GM23248 (cell line): ENCODE measurements at regions not wholly inside any gene's neighbourhood (a gene's known extent, or its start where the extent isn't known, plus 50 kb on each side); places are given as distances from the start of the nearest gene placed in this dataset.

Experiments used
- DNase-seq: peaks from one replicate; pipeline ENCODE4 v3.0.0-alpha.2; 2015
- H2AFZ ChIP-seq: fragments of 200-600 bp; sonication (generic); 2 replicates; pipeline ENCODE4 v1.6.1; 2016; ENCODE audit warnings: antibody characterized with exemption
- H3F3A ChIP-seq: fragments of 200-600 bp; sonication (generic); 2 replicates; pipeline ENCODE4 v1.6.1; 2016; ENCODE audit warnings: mild to moderate bottlenecking, antibody characterized with exemption, mixed run types; ENCODE audit not compliant: insufficient read depth
- H3K27ac ChIP-seq: fragments of 200-600 bp; sonication (generic); 2 replicates; pipeline ENCODE4 v1.5.1; 2016; ENCODE audit warnings: mild to moderate bottlenecking
- H3K27me3 ChIP-seq: fragments of 200-600 bp; sonication (generic); replicated peaks from 2 replicates; pipeline ENCODE4 v1.6.1; 2016; ENCODE audit warnings: mild to moderate bottlenecking; ENCODE audit not compliant: insufficient read depth
- H3K36me3 ChIP-seq: fragments of 200-600 bp; sonication (generic); 2 replicates; pipeline ENCODE4 v1.6.1; 2016; ENCODE audit warnings: low read depth, mild to moderate bottlenecking
- H3K4me1 ChIP-seq: fragments of 200-600 bp; sonication (generic); 2 replicates; pipeline ENCODE4 v1.6.1; 2016; ENCODE audit warnings: mild to moderate bottlenecking; ENCODE audit not compliant: insufficient read depth
- H3K4me2 ChIP-seq: fragments of 200-600 bp; sonication (generic); one replicate; pipeline ENCODE4 v1.6.1; 2016; ENCODE audit warnings: mild to moderate bottlenecking; ENCODE audit not compliant: unreplicated experiment
- H3K4me3 ChIP-seq: fragments of 200-600 bp; sonication (generic); 2 replicates; pipeline ENCODE4 v1.5.1; 2016; ENCODE audit warnings: mild to moderate bottlenecking
- H3K79me2 ChIP-seq: fragments of 200-600 bp; sonication (generic); 2 replicates; pipeline ENCODE4 v1.6.1; 2016; ENCODE audit warnings: mild to moderate bottlenecking; ENCODE audit not compliant: insufficient read depth
- H3K9ac ChIP-seq: fragments of 200-600 bp; sonication (generic); 2 replicates; pipeline ENCODE4 v1.6.1; 2016; ENCODE audit warnings: mild to moderate bottlenecking
- H3K9me2 ChIP-seq: fragments of 200-600 bp; sonication (generic); 2 replicates; pipeline ENCODE4 v1.6.1; 2016; ENCODE audit warnings: mixed run types, mild to moderate bottlenecking, moderate library complexity; ENCODE audit not compliant: insufficient read depth
- H3K9me3 ChIP-seq: fragments of 200-600 bp; sonication (generic); one replicate; pipeline ENCODE4 v1.6.1; 2017; ENCODE audit warnings: low read depth
- H4K20me1 ChIP-seq: fragments of 200-600 bp; sonication (generic); 2 replicates; pipeline ENCODE4 v1.6.0; 2016; ENCODE audit not compliant: insufficient read depth
- EZH2 ChIP-seq: fragments of 200-600 bp; sonication (generic); IDR thresholded peaks from 2 replicates; pipeline ENCODE4 v1.6.1; 2018; ENCODE audit warnings: antibody characterized with exemption, mild to moderate bottlenecking; ENCODE audit not compliant: insufficient read depth, poor library complexity, severe bottlenecking
- EZH2phosphoT487 ChIP-seq: fragments of 200-600 bp; sonication (generic); IDR thresholded peaks from 2 replicates; pipeline ENCODE4 v1.6.1; 2018; ENCODE audit warnings: antibody characterized with exemption, moderate library complexity, mild to moderate bottlenecking, low read depth; ENCODE audit not compliant: insufficient read depth
- WGBS, 2 experiments: methylation state at CpG; one replicate each; pipeline ENCODE4 v1.1.6; 2015 to 2017; ENCODE audit warnings: low lambda C conversion rate in 2 of 2, low coverage in 1 of 2; ENCODE audit errors: missing lambda C conversion rate in 2 of 2; 5-methylcytosine and 5-hydroxymethylcytosine counted together
- in situ Hi-C: fragments of 300-500 bp; cut with MboI; formaldehyde crosslinking; loops from 2 replicates; pipeline ENCODE4 v1.15.0; 2020

- no peak overlapping the region for H2AFZ ChIP-seq
- H3K4me2 ChIP-seq: no peak overlapping the region
- no peaks in the 10 kb centered on the region for H3K79me2 ChIP-seq
- no peaks in the 10 kb centered on the region for H3K36me3 ChIP-seq
- H3K9me3 ChIP-seq: no peaks in the 10 kb centered on the region
- H4K20me1 ChIP-seq: no peaks in the 10 kb centered on the region
- H3K27me3 ChIP-seq: no peaks in the 10 kb centered on the region
- in situ Hi-C loops: no loop called here
- no peak overlapping the region for H3K9ac ChIP-seq
- no peak for DNase-seq
- TF ChIP-seq EZH2phosphoT487 (no peak), EZH2 (no peak)
- no peak overlapping the region for H3K27ac ChIP-seq
- H3K9me2 ChIP-seq: no peaks in the 10 kb centered on the region
- H3K4me1 ChIP-seq: no peaks in the 10 kb centered on the region
- H3K4me3 ChIP-seq: no peak overlapping the region
- no peaks in the 10 kb centered on the region for H3F3A ChIP-seq
- WGBS, 2 experiments: 39 to 48% methylated on average over 3 of the region's 3 CpGs
Observed at GRCh38 chr2:129247751-129248150, 731.7 kb upstream of the RAB6C start.

- Histone ChIP-seq H3K9me2 (no peaks in the 10 kb centered on the region), H3K27me3 (no peaks in the 10 kb centered on the region), H3K9me3 (no peaks in the 10 kb centered on the region), H4K20me1 (no peaks in the 10 kb centered on the region), H3K4me2 (no peak overlapping the region), H2AFZ (no peak overlapping the region), H3K36me3 (no peaks in the 10 kb centered on the region), H3K27ac (no peak overlapping the region), H3K4me3 (no peak overlapping the region), H3K4me1 (no peaks in the 10 kb centered on the region), H3K79me2 (no peaks in the 10 kb centered on the region), H3F3A (no peaks in the 10 kb centered on the region), H3K9ac (no peak overlapping the region)
- TF ChIP-seq EZH2phosphoT487 (no peak), EZH2 (no peak)
- in situ Hi-C loops: no loop called here
- DNase-seq: no peak
Observed at GRCh38 chr2:129248198-129248597, 731.3 kb upstream of the RAB6C start.

- Histone ChIP-seq H3K4me2 (no peak overlapping the region), H2AFZ (no peak overlapping the region), H3K9me2 (no peaks in the 10 kb centered on the region), H3K27ac (no peak overlapping the region), H3K79me2 (no peaks in the 10 kb centered on the region), H3K4me3 (no peak overlapping the region), H4K20me1 (no peaks in the 10 kb centered on the region), H3K9ac (no peak overlapping the region), H3K9me3 (no peaks in the 10 kb centered on the region), H3K4me1 (no peaks in the 10 kb centered on the region), H3F3A (no peaks in the 10 kb centered on the region), H3K36me3 (no peaks in the 10 kb centered on the region), H3K27me3 (no peaks in the 10 kb centered on the region)
- DNase-seq: no peak
- TF ChIP-seq EZH2 (no peak), EZH2phosphoT487 (no peak)
- in situ Hi-C loops: no loop called here
- WGBS, 2 experiments: 40 to 48% methylated on average over 7 of the region's 7 CpGs
Observed at GRCh38 chr2:129252781-129253460, 726.5 kb upstream of the RAB6C start.

- H2AFZ ChIP-seq: no peak overlapping the region
- H3K79me2 ChIP-seq: no peaks in the 10 kb centered on the region
- peak; percentile 7 for DNase-seq
- H3K9ac ChIP-seq: no peak overlapping the region
- H3K4me3 ChIP-seq: no peak overlapping the region
- H3K27ac ChIP-seq: no peak overlapping the region
- H3K36me3 ChIP-seq: no peaks in the 10 kb centered on the region
- no peak overlapping the region for H3K4me2 ChIP-seq
- 16 to 27% methylated on average over 5 of the region's 5 CpGs for WGBS, 2 experiments
- no peaks in the 10 kb centered on the region for H3K9me2 ChIP-seq
- H3F3A ChIP-seq: no peaks in the 10 kb centered on the region
- no peaks in the 10 kb centered on the region for H3K4me1 ChIP-seq
- no peaks in the 10 kb centered on the region for H4K20me1 ChIP-seq
- in situ Hi-C loops: no loop called here
- TF ChIP-seq EZH2phosphoT487: no peak
- no peak for TF ChIP-seq EZH2
- H3K27me3 ChIP-seq: no peaks in the 10 kb centered on the region
- no peaks in the 10 kb centered on the region for H3K9me3 ChIP-seq
Observed at GRCh38 chr2:129253461-129253812, 726.0 kb upstream of the RAB6C start.

GRCh38 chr2:129254718-129255117, 724.7 kb upstream of the RAB6C start:
- no peaks in the 10 kb centered on the region for H3K27me3 ChIP-seq
- H3F3A ChIP-seq: no peaks in the 10 kb centered on the region
- in situ Hi-C loops: no loop called here
- H3K9ac ChIP-seq: no peak overlapping the region
- H3K4me3 ChIP-seq: no peak overlapping the region
- no peaks in the 10 kb centered on the region for H3K9me3 ChIP-seq
- no peak overlapping the region for H3K4me2 ChIP-seq
- TF ChIP-seq EZH2phosphoT487 (no peak), EZH2 (no peak)
- DNase-seq: no peak
- 49 to 53% methylated on average over 5 of the region's 5 CpGs for WGBS, 2 experiments
- H3K9me2 ChIP-seq: no peaks in the 10 kb centered on the region
- H3K79me2 ChIP-seq: no peaks in the 10 kb centered on the region
- H2AFZ ChIP-seq: no peak overlapping the region
- no peak overlapping the region for H3K27ac ChIP-seq
- H4K20me1 ChIP-seq: no peaks in the 10 kb centered on the region
- H3K4me1 ChIP-seq: no peaks in the 10 kb centered on the region
- no peaks in the 10 kb centered on the region for H3K36me3 ChIP-seq
